Activated CD4-positive, alpha-beta T cell treated with anti-CD3 and anti-CD28 coated beads, Interleukin-2, Interleukin-6, amounts not matched to agents 100 ng/mL and 50 ng/mL, durations not matched to agents 16 hours and 8 hours (primary cell): ENCODE measurements at regions not wholly inside any gene's neighbourhood (a gene's known extent, or its start where the extent isn't known, plus 50 kb on each side); places are given as distances from the start of the nearest gene placed in this dataset.
"Not testable (repeated sequence)": the region's sequence is repeated elsewhere in the genome, so short reads cannot be mapped to it uniquely, and the experiment has no call there.

Experiments
- DNase-seq: peaks from one replicate; pipeline ENCODE4 v3.0.0-alpha.2; 2020

GRCh38 chr13:61954092-61954491 is 538.4 kb upstream of the PCDH20 start:
- DNase-seq = no peak

- DNase-seq = no peak
Measured at GRCh38 chr13:61950828-61951227, 535.2 kb upstream of the PCDH20 start.

- no peak for DNase-seq
Measured at GRCh38 chr13:61944329-61944929, 528.8 kb upstream of the PCDH20 start.

GRCh38 chr13:61935710-61936109 is 520.1 kb upstream of the PCDH20 start:
- no peak for DNase-seq

GRCh38 chr13:61927648-61928047 is 512.0 kb upstream of the PCDH20 start:
- no peak for DNase-seq

- DNase-seq = no peak
Measured at GRCh38 chr13:61918841-61919240, 503.2 kb upstream of the PCDH20 start.

GRCh38 chr13:61916483-61916882 is 500.8 kb upstream of the PCDH20 start:
- DNase-seq = no peak

- no peak for DNase-seq
Measured at GRCh38 chr13:61913183-61913582, 497.5 kb upstream of the PCDH20 start.

- DNase-seq = no peak
Measured at GRCh38 chr13:61908906-61909615, 493.4 kb upstream of the PCDH20 start.

- no peak for DNase-seq
Measured at GRCh38 chr13:61905054-61905453, 489.4 kb upstream of the PCDH20 start.

- DNase-seq = no peak
Measured at GRCh38 chr13:61901946-61902541, 486.4 kb upstream of the PCDH20 start.

- DNase-seq = no peak
Measured at GRCh38 chr13:61900033-61900432, 484.4 kb upstream of the PCDH20 start.

GRCh38 chr13:61898207-61898606 is 482.6 kb upstream of the PCDH20 start:
- no peak for DNase-seq

GRCh38 chr13:61891401-61891800 is 475.8 kb upstream of the PCDH20 start:
- DNase-seq = no peak

- DNase-seq = no peak
Measured at GRCh38 chr13:61884830-61885229, 469.2 kb upstream of the PCDH20 start.

GRCh38 chr13:61880578-61881283 is 465.1 kb upstream of the PCDH20 start:
- DNase-seq = peak; percentile 36

- not testable (repeated sequence) for DNase-seq
Measured at GRCh38 chr13:61878565-61878964, 462.9 kb upstream of the PCDH20 start.

- no peak for DNase-seq
Measured at GRCh38 chr13:61874970-61875579, 459.4 kb upstream of the PCDH20 start.

- no peak for DNase-seq
Measured at GRCh38 chr13:61873717-61874116, 458.1 kb upstream of the PCDH20 start.

GRCh38 chr13:61857198-61857597 is 441.5 kb upstream of the PCDH20 start:
- no peak for DNase-seq

GRCh38 chr13:61852116-61852619 is 436.5 kb upstream of the PCDH20 start:
- DNase-seq = no peak

- DNase-seq = no peak
Measured at GRCh38 chr13:61850794-61851193, 435.1 kb upstream of the PCDH20 start.

- no peak for DNase-seq
Measured at GRCh38 chr13:61838568-61838967, 422.9 kb upstream of the PCDH20 start.
